NCI-H460 (cell line): ENCODE measurements at regions not wholly inside any gene's neighbourhood (a gene's known extent, or its start where the extent isn't known, plus 50 kb on each side); places are given as distances from the start of the nearest gene placed in this dataset.
A peak's percentile ranks its signal among the peaks of the same experiment; 100 is the strongest.

Source experiments
- DNase-seq: peaks from one replicate; pipeline ENCODE4 v3.0.0-alpha.2; 2016; ENCODE audit warnings: low read depth; ENCODE audit errors: extremely low read depth

GRCh38 chr6:141347906-141348492 is 784.7 kb upstream of the GJE1 start:
- DNase-seq, result no peak

DNA sequence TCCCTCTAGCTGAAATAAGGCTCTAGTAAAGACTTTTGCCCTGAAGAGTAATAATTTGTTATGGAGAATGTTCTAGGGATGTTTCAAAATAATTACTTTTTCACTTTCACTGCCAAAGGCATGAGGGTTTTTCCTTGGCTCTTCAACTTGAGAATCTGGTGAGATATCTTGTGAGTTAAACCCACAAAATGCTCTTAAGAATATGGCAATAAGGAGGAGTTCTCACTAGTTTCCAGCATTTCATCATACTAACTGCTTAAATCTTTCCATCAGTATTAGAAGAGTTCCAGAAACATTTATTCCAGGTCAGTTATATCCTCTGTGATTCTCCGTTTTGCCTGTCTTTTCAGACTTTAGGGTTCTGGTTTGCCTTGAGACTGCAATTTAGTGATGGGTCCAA is 785.6 kb upstream of the GJE1 start:
- no peak for DNase-seq

- no peak for DNase-seq
Measured at GRCh38 chr6:141346535-141346934, 786.2 kb upstream of the GJE1 start.

GRCh38 chr6:141337191-141337590 is 795.5 kb upstream of the GJE1 start:
- DNase-seq, result no peak

DNA sequence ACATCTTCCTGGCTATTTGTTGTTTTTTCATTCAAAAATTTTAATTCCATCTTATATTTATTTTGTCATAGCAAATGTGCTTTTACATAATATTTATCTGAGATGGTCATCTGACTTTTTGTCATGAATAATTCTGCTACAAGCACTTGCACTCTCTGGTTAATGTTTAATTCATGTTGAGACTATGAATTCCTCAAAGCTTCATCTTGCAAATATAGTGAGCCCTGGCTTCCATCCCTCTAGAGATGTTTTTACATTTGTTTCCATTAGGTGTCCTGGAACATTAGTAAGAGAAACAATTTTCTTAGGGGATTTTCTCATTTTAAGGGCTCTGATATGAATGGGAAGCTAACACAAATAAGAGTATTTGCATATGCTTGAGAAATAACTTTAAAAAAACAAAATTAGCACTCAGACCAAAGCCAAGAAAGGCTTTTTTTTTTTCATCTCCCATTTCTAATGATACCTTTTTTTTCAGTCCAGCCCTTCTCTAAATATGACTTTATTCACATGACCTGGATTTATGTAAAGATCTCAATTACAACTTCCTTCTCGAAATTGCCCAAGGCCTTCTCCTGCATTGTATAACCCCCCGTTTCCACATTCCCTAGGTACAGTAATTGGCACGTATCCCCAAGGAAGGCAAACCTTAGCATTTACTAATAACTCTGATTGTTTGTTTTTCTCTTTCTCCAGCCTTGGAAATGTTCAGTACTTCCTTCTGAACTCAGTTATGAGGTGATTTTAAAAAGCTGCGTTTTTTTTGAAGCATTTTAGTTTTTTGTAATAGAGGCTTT is 797.0 kb upstream of the GJE1 start:
- no peak for DNase-seq

DNA sequence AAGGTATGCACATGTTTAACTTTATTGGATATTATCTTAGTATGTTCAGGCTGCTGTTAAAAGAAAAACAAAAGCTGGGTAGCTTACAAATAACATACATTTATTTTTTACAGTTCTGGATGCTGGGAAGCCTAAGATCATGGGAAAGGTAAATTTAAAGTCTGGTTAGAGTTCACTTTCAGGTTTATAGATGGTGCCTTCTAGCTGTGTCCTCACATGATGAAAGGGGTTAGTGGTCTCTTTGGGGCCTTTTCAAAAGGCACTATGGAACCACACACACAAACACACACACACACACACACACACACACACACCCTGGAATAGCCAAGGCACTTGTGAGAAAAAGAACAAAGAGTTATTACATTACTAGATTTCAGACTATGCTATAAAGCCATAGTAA is 805.8 kb upstream of the GJE1 start:
- DNase-seq, result no peak

DNA sequence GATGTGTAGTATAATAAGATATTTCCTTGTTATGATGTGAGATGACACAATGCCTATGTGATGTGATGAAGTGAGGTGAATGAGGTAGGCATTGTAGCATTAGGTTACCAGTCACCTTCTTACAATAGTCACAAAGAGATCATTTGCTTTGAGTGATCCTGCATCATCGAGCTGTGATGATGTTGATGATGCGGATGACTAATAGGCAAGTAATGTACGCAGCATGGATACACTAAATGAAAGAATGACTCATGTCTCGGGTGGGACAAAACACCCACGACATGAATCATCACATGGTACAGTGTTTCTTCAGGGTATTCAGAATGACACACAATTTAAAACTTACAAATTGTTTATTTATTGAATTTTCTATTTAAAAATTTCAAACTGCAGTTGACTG is 806.3 kb upstream of the GJE1 start:
- peak; percentile 93 for DNase-seq

DNA sequence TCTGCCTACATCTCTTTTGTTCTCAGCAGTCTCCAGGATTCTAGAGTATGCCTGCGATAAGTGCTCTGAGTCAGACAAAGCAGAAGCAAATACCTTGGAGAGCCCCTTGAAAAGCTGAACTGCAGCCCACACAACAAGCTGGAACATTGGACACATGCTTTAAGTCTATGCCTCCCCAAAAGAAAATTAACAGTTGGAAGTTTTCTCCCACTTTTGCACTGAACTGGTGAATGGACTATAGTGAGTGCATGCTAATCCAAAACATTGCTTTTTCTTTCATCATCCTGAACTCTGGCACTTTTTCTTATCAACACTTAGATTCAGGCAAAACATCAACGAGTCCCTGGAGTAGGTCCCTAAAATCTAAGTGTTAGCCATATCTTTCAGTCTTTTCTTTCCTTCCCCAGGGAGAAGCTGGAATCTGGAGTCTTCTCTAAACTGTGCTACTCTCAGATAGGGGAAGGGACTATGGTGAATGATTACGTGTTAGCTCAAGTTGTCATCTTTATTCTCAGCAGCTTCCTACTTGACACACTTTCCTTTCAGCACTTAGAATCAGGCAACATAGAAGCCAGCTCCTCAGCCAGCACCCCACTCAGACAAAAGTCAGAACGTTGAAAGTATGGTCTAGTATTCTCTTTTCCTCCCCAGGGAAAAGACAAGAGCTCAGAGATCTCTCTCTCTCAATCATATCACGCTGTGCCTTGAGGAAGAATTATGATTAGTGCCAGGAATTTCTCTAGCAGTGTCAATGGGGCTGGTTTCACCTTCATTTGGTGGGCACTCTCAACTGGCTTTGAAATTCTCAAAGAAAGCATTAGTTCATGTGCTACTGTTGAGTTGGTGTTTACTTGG is 811.0 kb upstream of the GJE1 start:
- DNase-seq, result peak; percentile 39

DNA sequence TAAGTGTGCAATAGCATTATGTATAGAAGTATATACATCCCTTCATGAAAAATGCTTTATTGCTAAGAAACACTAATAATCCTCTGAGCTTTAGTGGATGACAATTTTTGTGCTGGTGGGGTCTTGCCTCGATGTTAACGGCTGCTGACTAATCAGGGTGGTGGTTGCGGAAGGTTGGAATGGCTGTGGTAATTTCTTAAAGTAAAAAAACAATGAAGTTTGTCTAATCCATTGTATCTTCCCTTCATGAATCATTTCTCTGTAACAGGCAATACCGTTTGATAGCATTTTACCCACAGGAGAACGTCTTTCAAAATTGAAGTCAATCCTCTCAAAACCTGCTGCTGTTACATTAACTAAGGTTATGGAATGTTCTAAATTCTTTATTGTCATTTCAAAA is 816.5 kb upstream of the GJE1 start:
- DNase-seq, result no peak

- no peak for DNase-seq
Measured at GRCh38 chr6:141313986-141314385, 818.7 kb upstream of the GJE1 start.

GRCh38 chr6:141309295-141309694 is 823.4 kb upstream of the GJE1 start:
- no peak for DNase-seq

DNA sequence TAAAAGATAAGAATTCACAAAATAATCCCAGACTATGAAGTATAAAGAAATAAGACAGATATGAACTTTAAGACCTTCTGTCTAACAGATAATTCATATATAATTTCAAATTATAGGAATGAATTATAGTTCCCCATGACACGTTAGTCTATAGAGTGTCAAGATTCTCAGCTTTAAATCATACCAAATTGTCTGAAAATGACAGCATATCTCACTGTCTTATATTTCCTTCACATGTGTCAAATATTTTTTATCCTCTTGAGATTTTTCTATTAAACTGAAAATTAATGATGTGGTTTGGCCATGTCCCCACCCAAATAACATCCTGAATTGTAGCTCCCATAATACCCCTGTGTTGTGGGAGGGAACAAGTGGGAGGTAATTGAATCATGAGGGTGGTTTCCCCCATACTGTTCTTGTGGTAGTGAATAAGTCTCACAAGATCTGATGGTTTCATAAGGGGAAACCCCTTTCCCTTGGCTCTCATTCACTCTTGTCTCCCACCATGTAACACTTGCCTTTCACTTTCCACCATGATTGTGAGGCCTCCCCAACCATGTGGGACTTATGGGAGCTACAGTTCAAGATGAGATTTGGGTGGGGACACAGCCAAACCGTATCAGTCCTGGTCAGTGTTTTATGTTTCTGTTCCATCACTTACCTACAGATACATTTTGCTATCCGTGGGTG is 825.3 kb upstream of the GJE1 start:
- DNase-seq, result no peak

GRCh38 chr6:141303907-141304306 is 828.8 kb upstream of the GJE1 start:
- DNase-seq, result no peak

GRCh38 chr6:141301779-141302178 is 830.9 kb upstream of the GJE1 start:
- no peak for DNase-seq

- peak; percentile 26 for DNase-seq
Measured at GRCh38 chr6:141290941-141291721, 841.6 kb upstream of the GJE1 start.

- DNase-seq, result no peak
Measured at GRCh38 chr6:141288947-141289346, 843.8 kb upstream of the GJE1 start.

GRCh38 chr6:141282263-141282662 is 850.5 kb upstream of the GJE1 start:
- DNase-seq, result no peak

DNA sequence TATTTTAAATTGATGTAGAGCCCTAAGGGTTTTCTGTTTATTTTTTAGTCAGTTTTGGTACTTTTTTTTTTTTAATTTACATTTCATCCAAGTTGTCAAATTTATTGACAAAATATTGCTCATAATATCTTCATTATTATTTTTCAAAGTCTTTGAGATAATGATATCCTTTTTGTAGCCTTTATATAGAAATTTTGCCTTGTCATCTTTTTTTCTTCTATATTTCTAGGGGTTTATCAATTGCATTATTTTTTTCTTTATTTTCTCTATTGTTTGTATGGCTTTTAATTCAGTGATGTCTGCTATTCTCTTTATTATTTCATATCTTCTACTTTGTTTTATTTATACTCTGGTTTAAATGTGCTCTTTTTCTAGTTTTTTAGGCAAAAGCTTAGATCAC is 863.0 kb upstream of the GJE1 start:
- DNase-seq, result no peak

GRCh38 chr6:141267420-141267819 is 865.3 kb upstream of the GJE1 start:
- DNase-seq, result no peak
